DMS114 treated with DMSO at 0.1 percent for 48 hours (cell line): ENCODE measurements at regions not wholly inside any gene's neighbourhood (a gene's known extent, or its start where the extent isn't known, plus 50 kb on each side); places are given as distances from the start of the nearest gene placed in this dataset.
"Not testable (repeated sequence)": the region's sequence is repeated elsewhere in the genome, so short reads cannot be mapped to it uniquely, and the experiment has no call there.

Experiments used
- DNase-seq: peaks from one replicate; lab custom pipeline; 2025; ENCODE audit not compliant: unreplicated experiment; lab: John Stamatoyannopoulos, UW

GRCh38 chr5:28398185-28398584, 1359.8 kb upstream of the CDH9 start:
- DNase-seq, result no peak

GRCh38 chr5:28397502-28397941, 1359.1 kb upstream of the CDH9 start:
- DNase-seq, result no peak

DNA sequence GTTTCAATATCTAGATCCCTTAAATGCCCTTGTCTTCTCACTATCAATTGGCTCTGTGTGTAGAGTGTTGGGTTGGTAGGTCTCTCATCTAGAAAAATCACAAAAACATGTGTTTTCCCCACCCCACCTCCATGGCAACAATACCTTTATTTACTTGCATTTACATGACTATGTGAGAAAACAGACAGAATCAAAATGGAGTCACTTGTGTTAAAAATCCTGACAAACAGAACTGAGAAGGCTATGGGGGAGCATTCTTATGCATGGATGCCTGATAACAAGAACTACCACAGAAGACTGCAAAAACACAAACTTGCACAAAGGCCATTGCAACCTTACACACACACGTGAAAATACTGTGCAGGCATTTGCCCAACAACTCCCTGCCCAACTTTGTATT, 1352.9 kb upstream of the CDH9 start:
- no peak for DNase-seq

DNA sequence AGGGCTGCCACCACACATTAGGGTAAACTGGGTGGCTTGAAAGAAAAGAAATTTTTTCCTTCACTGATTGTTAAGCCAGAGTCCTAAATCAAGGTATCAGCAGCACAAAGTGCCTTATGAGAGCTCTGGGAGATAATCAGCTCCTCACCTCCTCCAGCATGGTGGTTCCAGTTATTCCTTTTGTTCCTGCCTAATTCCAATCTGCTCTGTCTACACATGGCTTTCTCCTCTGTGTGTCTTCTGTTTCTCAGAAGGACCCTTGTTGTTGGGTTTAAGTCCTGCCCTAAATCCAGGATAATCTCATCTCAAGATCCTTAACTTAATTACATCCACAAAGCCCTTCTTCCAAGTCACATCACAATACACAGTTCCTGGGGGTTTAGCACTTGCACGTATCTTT, 1352.0 kb upstream of the CDH9 start:
- DNase-seq, result no peak

- DNase-seq, result not testable (repeated sequence)
Measured at GRCh38 chr5:28389727-28390126, 1351.3 kb upstream of the CDH9 start.

- DNase-seq, result no peak
Measured at GRCh38 chr5:28388428-28388827, 1350.0 kb upstream of the CDH9 start.

- no peak for DNase-seq
Measured at GRCh38 chr5:28386712-28387111, 1348.3 kb upstream of the CDH9 start.

GRCh38 chr5:28380167-28380566, 1341.8 kb upstream of the CDH9 start:
- no peak for DNase-seq

DNA sequence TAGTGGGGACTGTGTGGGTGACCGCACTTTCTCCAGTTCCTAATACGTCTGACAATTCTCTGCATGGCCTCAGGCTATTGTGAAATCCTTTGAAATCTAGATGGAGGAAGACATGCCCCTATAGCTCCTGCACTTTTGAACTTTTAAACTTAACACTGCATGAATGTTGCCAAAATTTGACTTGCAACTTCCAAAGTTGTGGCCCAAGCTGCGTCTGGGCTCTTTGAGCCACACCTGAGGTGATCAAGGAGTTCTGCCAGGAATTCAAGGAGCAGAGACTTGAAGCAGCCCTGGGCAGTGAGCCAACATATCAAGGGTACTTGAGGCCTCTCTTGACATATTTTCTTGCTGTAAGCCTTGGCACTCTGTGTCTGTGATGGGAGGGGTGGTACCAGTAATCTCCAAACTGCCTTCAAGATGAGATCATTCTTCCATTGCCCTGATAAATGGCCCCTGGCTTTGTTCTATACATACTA, 1336.1 kb upstream of the CDH9 start:
- DNase-seq, result no peak

DNA sequence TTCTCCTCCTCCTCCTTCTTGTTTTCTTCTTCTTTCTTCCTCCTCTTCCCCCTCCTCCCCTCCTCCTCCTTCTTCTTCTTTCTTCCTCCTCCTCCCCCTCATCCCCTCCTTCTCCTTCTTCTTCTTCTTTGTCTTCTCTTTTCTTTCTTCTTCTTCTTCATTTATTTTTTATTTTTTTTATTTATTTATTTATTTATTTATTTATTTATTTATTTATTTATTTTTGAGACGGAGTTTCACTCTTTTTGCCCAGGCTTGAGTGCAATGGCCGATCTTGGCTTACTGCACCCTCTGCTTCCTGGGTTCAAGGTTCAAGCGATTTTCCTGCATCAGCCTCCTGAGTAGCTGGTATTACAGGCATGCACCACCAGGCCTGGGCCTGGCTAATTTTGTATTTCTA, 1332.5 kb upstream of the CDH9 start:
- no peak for DNase-seq

DNA sequence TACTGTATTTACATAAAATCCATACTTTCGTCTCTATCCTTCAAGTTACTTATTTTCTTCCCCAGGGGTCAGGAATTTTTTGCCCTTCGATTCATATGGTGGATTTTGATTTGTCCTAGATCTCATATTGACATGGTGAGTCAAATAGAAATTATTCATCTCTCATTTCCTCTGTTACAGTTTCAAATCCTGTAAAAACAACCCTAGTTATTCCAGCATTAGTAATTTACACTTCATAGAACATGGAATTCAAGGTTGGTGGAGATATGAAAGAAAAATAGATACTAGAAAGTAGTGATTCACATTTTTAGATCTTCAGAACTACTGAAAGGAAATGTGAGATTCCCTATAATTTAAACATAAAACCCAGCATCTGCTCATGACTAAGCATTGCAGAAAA, 1331.0 kb upstream of the CDH9 start:
- DNase-seq, result no peak

GRCh38 chr5:28355831-28356230, 1317.4 kb upstream of the CDH9 start:
- no peak for DNase-seq

- DNase-seq, result no peak
Measured at GRCh38 chr5:28346696-28347095, 1308.3 kb upstream of the CDH9 start.

DNA sequence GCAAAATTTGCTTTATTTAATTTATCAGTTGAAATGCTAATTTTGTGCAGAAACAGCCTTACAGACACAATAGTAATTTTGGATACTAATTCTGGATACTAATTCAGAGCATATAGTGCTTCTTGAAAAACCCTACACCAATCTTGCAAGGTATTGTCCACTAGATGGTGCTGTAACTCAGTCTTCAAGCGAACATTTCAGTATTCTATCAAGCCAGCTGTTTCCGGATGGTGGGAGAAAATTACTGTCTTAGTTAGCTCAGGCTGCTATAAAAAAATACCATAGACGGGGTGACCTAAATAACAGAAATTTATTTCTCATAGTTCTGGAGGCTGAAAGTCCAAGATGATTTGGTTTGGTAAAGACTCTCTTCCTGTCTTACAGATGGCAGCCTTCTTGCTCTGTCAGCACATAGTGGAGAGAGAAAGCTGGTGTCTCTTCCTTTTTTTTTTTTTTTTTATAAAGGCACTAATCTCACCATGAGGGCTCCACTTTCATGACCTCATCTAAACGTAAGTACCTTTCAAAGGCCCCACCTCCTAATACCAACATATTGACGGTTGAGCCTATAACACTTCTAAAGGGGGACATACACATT, 1306.5 kb upstream of the CDH9 start:
- DNase-seq, result peak; percentile 17

GRCh38 chr5:28329176-28329575, 1290.8 kb upstream of the CDH9 start:
- no peak for DNase-seq

DNA sequence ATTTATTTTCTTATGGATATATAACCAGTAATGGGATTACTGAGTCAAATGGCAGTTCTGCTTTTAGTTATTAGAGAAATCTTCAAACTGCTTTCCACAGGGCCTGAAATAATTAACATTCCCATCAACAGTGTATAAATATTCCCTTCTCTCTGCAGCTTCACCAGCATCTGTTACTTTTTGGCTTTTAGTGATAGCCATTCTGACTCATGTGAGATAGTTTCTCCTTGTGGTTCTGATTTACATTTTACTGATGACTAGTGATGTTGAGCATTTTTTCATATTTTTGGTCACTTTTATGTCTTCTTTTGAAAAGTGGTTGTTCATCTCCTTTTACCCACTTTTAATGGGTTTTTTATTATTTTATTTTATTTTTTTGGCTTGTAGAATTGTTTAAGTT, 1290.3 kb upstream of the CDH9 start:
- DNase-seq, result no peak

GRCh38 chr5:28324174-28324573, 1285.8 kb upstream of the CDH9 start:
- DNase-seq, result no peak

DNA sequence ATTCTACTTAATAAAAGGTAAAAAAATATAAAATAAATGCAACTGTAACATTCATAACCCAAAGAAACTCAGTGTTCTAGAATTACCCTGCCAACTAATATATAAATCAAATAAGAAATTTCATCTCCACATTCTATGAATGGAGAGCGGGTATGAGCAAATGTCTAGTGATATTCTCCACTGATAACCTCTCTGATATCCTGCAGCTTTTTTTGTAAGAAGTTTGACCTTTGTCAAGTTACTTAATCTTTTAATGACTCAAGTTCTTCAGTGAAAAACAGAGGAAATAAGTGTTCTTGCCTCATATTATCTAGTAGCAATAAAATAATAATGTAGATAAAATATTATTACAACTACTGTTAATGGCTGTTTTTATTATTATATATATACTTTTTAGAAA, 1275.6 kb upstream of the CDH9 start:
- no peak for DNase-seq

- DNase-seq, result no peak
Measured at GRCh38 chr5:28313321-28313951, 1275.0 kb upstream of the CDH9 start.

- DNase-seq, result no peak
Measured at GRCh38 chr5:28310696-28311095, 1272.3 kb upstream of the CDH9 start.

GRCh38 chr5:28305891-28306290, 1267.5 kb upstream of the CDH9 start:
- no peak for DNase-seq

DNA sequence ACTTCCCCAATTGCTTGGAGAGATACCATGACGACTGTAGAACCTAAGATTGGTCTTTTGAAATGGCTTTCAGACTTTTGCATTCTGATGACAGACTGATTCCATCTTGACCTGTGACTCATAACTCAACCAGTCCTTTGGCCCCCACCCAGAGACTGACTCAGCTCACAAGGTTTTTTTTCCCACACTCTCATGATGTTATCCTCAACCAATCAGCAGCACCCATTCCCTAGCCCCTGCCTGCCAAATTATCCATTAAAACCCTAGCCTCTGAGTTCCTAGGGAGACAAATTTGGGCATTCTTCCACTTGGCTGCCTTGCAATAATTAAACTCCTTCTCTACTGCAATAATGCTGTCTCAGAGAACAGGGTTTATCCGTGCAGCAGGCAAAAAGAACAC, 1263.3 kb upstream of the CDH9 start:
- DNase-seq, result no peak
